HG03097 (cell line): ENCODE measurements at regions not wholly inside any gene's neighbourhood (a gene's known extent, or its start where the extent isn't known, plus 50 kb on each side); places are given as distances from the start of the nearest gene placed in this dataset.
"Not testable (repeated sequence)": the region's sequence is repeated elsewhere in the genome, so short reads cannot be mapped to it uniquely, and the experiment has no call there.

Source experiments
- ATAC-seq: cut with Tn5 transposase; IDR thresholded peaks from one replicate; pipeline ENCODE4 v1.9.1; 2021; ENCODE audit not compliant: unreplicated experiment, low FRiP score

- ATAC-seq = not testable (repeated sequence)
Measured at GRCh38 chr6:75031102-75031501, 174.8 kb downstream of the COL12A1 start.

GRCh38 chr6:75029333-75029732, 176.5 kb downstream of the COL12A1 start:
- ATAC-seq = no peak

- no peak for ATAC-seq
Measured at GRCh38 chr6:75025371-75025770, 180.5 kb downstream of the COL12A1 start.

- no peak for ATAC-seq
Measured at GRCh38 chr6:75024828-75025227, 181.0 kb downstream of the COL12A1 start.

- no peak for ATAC-seq
Measured at GRCh38 chr6:75023634-75024033, 182.2 kb downstream of the COL12A1 start.

- no peak for ATAC-seq
Measured at GRCh38 chr6:75020971-75021370, 184.9 kb downstream of the COL12A1 start.

- no peak for ATAC-seq
Measured at GRCh38 chr6:75020376-75020775, 185.5 kb downstream of the COL12A1 start.

- no peak for ATAC-seq
Measured at GRCh38 chr6:75012018-75012417, 193.8 kb downstream of the COL12A1 start.

- not testable (repeated sequence) for ATAC-seq
Measured at GRCh38 chr6:75003984-75004383, 201.9 kb downstream of the COL12A1 start.

GRCh38 chr6:74997646-74998045, 208.2 kb downstream of the COL12A1 start:
- ATAC-seq = no peak

- ATAC-seq = no peak
Measured at GRCh38 chr6:74993136-74993535, 212.7 kb downstream of the COL12A1 start.

- ATAC-seq = no peak
Measured at GRCh38 chr6:74991573-74992332, 214.1 kb downstream of the COL12A1 start.

GRCh38 chr6:74979065-74979766, 226.6 kb downstream of the COL12A1 start:
- no peak for ATAC-seq

- ATAC-seq = no peak
Measured at GRCh38 chr6:74976701-74977100, 229.2 kb downstream of the COL12A1 start.

- no peak for ATAC-seq
Measured at GRCh38 chr6:74976026-74976425, 229.8 kb downstream of the COL12A1 start.

- no peak for ATAC-seq
Measured at GRCh38 chr6:74973591-74973990, 232.3 kb downstream of the COL12A1 start.

GRCh38 chr6:74971633-74972032, 234.2 kb downstream of the COL12A1 start:
- no peak for ATAC-seq

GRCh38 chr6:74969591-74970267, 236.1 kb downstream of the COL12A1 start:
- ATAC-seq = no peak

- no peak for ATAC-seq
Measured at GRCh38 chr6:74967821-74968220, 238.0 kb downstream of the COL12A1 start.

- ATAC-seq = no peak
Measured at GRCh38 chr6:74966712-74967111, 239.1 kb downstream of the COL12A1 start.

- ATAC-seq = no peak
Measured at GRCh38 chr6:74964871-74965441, 240.9 kb downstream of the COL12A1 start.
